HUDEP-2 (cell line): ENCODE measurements at regions not wholly inside any gene's neighbourhood (a gene's known extent, or its start where the extent isn't known, plus 50 kb on each side); places are given as distances from the start of the nearest gene placed in this dataset.
A peak's percentile ranks its signal among the peaks of the same experiment; 100 is the strongest.
"Not testable (repeated sequence)": the region's sequence is repeated elsewhere in the genome, so short reads cannot be mapped to it uniquely, and the experiment has no call there.

Source experiments
- DNase-seq, 76 experiments: peaks; one replicate each; lab custom pipeline; 2025; ENCODE audit not compliant: unreplicated experiment in 76 of 76; lab: John Stamatoyannopoulos, UW

DNA sequence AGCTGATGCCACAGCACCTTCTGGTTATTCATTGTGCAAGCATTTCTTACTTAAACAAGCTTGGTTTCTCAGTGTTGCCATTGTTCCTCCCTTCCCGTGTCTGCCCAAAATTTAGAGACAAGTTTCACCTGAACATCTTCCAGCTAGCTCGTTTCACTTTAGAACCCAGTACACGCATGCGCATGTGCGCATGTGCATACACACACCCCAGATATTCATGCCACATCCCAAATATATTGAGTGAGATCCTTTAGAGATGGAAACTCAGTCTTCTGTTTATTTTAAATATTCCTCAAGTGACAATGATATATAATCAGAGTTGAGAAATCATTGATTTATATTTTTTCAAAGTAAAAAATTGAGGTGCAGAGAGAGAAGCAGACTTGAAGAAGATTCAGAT is 147.6 kb downstream of the PLK2 start:
- DNase-seq: no peak

DNA sequence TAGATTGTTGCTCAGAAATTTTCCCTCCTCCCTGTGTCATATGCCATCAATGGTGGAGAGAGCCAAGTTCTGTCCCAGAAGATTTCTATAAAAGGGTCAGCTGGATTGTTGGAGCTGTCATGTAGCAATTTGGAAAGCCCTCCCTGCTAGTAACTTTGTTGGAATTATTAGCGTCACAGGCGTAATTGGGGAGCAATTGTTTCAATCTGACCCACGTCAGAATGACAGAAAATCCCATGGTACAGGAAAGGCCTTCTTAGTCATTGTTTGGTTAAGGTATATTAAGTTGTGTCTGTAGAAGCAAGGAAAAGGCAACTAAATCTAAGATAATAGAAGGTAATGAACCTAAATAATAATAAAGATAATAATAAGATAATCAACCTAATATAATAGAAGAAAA is 148.4 kb downstream of the PLK2 start:
- no peak for DNase-seq

DNA sequence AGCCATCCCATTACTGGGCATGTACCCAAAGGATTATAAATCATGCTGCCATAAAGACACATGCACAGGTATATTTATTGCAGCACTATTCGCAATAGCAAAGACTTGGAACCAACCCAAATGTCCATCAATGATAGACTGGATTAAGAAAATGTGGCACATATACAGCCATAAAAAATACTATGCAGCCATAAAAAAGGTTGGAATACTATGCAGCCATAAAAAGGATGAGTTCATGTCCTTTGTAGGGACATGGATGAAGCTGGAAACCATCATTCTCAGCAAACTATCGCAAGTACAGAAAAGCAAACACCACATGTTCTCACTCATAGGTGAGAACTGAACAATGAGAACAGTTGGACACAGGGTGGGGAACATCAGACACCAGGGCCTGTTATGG is 151.5 kb downstream of the PLK2 start:
- not testable (repeated sequence) for DNase-seq

- DNase-seq: no peak
Observed at GRCh38 chr5:58300346-58300895, 159.5 kb downstream of the PLK2 start.

DNA sequence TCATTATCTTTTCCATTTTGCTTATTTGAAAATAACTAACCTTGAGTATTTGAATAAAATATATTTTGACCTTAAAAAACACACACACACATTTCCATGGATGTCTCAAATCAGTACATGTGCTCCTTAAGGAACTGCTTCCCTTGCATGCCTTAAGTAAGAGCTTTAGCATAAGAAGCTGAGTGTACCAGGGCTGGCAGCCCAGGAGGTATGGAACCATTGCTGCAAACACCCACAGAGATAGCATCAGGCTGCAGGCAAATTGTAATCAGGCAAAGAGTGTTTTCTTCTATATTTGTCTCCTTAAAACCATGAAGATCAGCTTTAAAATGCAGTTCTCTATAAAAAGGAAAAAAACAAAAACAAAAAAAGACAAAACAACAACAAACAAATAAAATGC is 160.6 kb downstream of the PLK2 start:
- DNase-seq: no peak

DNA sequence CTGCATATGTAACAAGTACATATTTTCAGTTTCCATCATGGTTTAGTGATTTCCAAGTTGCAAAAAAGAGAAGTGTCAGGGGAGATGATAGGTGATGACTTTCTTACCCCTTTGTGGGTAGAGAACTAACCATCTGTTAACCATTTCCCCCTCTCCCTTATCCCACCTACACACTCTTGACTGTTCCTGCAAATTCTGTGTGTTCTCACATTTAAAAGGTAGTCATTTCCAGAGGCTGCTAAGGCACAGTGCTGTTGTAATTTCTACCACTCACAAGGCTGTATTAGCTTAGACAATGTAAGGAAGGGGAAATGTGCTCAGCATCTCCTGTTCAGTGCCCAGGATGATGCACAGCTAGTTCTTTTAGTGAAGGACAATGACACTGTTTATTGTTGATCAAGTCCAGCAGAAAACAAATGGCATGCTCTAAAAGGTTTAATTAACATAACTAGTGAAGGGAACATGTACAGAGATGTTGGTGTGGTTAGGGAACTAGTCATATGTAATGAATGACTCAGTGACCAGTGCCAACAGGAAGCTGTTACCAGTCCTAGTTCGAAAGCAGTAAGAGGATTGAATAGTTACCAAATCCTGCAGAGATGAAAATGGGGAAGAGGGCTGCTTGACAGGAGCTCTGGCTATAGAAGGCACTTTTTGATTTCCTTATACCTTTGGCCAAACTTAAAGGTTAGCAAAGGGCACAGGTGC is 165.1 kb downstream of the PLK2 start:
- no peak for DNase-seq

DNA sequence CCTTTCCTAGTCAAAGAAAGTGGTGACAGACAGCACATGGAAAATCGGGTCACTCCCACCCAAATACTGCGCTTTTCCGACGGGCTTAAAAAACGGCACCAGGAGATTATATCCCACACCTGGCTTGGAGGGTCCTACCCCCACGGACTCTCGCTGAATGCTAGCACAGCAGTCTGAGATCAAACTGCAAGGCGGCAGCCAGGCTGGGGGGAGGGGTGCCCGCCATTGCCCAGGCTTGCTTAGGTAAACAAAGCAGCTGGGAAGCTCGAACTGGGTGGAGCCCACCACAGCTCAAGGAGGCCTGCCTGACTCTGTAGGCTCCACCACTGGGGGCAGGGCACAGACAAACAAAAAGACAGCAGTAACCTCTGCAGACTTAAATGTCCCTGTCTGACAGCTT is 171.6 kb downstream of the PLK2 start:
- not testable (repeated sequence) for DNase-seq

GRCh38 chr5:58286741-58287140 is 173.1 kb downstream of the PLK2 start:
- DNase-seq: no peak

GRCh38 chr5:58285900-58286299 is 174.0 kb downstream of the PLK2 start:
- no peak for DNase-seq

DNA sequence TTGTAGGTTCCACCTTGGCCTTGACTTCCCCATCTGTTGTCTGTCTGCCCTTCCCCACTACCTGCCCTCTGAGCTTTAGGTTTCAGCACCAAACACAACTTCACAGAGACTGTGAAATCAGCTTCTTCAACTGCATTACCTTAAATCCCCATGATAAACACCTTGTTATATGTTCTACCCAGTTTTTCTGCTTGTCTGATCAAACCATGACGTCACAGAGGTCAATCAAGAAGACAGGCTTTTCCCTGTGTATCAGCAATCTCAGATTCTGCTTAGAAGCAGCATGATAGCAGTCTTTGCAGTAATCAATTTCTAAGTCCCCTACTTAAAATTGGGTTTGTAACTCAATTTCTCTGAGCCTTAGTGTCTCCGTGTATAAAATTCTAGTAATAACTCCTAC is 175.0 kb downstream of the PLK2 start:
- no peak for DNase-seq

- no peak for DNase-seq
Observed at GRCh38 chr5:58281189-58281588, 178.7 kb downstream of the PLK2 start.

DNA sequence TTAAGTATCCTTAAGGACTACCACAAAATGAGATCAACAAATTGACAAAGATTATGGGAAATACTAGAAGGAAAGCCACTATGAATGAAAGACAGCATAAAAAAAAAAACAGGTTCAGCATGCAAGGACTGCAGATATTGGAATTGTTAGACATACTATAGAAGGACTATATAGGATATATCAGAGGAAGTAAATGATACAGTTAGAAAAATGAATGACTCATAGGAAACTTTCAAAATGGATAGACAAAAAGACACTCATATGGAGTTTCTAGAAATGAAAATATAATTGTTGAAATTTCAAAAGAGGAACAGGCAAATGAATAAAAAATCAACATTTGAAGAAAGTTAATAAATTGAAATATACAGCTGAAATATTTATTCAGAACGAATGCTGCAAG is 180.6 kb downstream of the PLK2 start:
- DNase-seq: no peak

DNA sequence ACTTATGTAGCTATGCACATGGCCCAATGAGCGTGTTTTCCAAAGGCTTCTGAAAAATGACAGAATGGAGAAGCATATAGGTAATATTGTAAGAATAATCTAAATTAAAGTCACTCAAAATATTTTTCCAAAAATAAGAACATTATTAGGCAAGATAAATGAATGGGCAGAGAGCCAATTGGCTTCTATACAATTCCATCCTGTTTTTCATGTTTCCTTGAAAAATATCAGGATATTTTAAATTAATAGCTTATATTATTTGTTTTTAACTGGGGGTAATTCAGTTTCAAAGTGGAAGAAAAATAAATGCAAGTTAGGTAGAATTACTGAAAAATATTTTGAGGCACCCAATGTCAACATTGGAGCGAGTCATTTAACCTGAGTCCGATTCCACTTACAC is 183.5 kb downstream of the PLK2 start:
- no peak for DNase-seq

GRCh38 chr5:58275516-58275915 is 184.4 kb downstream of the PLK2 start:
- peak in 1 of 76 experiments; percentile 1 for DNase-seq

GRCh38 chr5:58274191-58274590 is 185.7 kb downstream of the PLK2 start:
- DNase-seq: no peak

DNA sequence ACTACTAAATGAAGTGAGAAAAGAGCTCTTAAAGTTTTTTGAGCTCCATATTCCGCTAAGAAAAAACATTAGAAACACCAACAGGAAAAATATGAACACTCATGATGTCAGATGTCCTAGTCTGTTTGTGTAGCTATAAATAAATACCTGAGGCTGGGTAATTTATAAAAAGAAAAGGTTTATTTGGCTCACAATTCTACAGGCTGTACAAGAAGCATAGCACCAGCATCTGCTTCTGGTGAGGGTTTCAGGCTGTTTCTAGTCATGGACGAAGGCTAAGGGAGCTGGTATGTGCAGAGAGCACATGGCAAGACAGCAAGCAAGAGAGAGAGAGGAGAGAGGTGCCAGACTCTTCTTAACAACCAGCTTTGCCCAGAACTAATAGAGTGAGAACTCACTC is 186.2 kb downstream of the PLK2 start:
- no peak for DNase-seq

GRCh38 chr5:58268268-58268667 is 191.6 kb downstream of the PLK2 start:
- no peak for DNase-seq

- no peak for DNase-seq
Observed at GRCh38 chr5:58266402-58266801, 193.5 kb downstream of the PLK2 start.

GRCh38 chr5:58265246-58265930 is 194.5 kb downstream of the PLK2 start:
- DNase-seq: no peak

DNA sequence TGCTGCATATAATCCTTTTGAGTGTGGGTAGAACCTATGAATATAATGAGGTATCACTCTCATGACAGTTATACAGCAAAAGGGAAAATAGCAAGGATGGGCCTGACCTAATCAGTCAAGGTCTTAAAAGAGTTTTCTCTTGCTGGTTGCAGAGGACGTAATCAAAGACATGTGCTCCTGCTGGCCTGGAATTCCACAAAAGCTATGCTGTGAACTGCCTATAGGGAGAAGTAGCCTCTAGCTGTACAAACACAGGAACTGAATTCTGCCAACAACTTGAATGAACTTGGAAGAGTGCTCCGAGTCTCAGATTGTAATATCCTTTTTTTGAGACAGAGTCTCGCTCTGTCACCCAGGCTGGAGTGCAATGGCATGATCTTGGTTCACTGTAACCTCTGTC is 195.6 kb downstream of the PLK2 start:
- DNase-seq: no peak

- no peak for DNase-seq
Observed at GRCh38 chr5:58263296-58263695, 196.6 kb downstream of the PLK2 start.

DNA sequence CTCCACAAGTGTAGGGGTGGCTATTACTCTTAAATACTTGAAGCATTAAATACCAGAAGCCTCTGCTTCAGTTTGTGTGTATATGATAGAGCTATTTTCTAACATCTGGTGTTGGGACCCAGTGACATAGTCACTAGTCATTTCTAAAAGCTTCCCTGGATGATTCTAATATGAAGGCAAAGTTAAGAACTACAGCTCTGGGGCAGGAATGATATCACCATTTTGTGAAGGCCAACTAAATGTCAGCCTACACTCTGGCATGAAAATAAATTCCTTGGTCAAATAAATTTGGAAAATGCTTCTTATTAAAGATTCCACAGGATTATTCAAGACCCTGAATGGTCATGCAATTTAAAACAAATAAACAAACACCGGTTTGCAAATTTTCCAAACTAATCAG is 197.7 kb downstream of the PLK2 start:
- DNase-seq: no peak
